HG02642 (cell line): ENCODE measurements at regions not wholly inside any gene's neighbourhood (a gene's known extent, or its start where the extent isn't known, plus 50 kb on each side); places are given as distances from the start of the nearest gene placed in this dataset.

ENCODE experiments used
- ATAC-seq: cut with Tn5 transposase; IDR thresholded peaks from one replicate; pipeline ENCODE4 v1.9.1; 2021; ENCODE audit warnings: mild to moderate bottlenecking; ENCODE audit not compliant: unreplicated experiment, poor library complexity

DNA sequence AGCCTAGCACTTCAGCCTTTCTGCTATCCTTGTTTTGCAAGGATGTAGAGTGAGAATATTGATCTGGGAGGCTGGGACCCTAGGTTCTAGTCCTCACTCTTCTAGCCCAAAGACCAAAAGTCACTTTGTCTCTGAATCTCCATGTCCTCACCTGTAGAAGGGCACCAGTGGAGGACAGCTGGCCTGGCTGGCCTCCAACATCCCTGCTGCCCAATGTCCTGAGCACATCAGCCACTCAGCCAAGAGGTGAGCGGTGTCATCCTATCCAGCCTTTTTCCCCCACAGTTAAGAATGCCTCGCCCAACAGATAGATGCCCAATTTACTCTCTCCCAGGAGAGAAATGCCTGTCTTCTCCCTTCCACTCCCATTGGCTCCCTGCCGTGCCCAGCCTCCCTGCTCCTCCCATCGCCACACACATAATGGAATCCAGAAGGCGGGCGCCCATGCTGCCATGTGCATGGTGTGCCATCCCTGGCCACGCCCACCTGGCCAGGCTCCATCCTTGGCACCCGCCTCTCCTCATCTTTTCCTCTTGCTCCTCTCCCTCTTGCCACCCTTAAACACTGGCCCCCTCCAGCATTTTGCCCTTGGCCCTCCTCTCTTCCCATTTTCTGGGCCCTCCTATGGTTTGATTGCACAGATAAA is 157.3 kb upstream of the SDK2 start:
- ATAC-seq = no peak

DNA sequence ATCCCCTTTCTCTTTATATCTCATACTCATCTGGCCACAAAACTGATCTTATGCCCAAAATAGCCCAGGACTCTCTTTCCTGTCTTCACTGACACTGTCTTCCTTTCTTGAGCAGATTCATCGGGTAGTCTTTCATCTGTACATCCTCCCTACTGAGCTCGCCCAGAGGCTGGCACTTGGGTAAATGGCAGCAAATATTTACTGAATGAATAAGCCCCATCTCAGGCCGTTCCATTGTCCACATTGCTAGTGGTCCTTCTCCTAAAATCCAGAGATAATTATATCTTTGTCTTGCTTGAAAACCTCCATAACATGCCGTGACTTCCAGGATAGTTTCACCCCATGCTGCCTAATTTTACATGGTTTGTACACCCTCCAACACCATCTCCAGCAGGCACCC is 158.1 kb upstream of the SDK2 start:
- ATAC-seq = no peak

- ATAC-seq = no peak
Observed at GRCh38 chr17:73802871-73803270, 158.6 kb upstream of the SDK2 start.

DNA sequence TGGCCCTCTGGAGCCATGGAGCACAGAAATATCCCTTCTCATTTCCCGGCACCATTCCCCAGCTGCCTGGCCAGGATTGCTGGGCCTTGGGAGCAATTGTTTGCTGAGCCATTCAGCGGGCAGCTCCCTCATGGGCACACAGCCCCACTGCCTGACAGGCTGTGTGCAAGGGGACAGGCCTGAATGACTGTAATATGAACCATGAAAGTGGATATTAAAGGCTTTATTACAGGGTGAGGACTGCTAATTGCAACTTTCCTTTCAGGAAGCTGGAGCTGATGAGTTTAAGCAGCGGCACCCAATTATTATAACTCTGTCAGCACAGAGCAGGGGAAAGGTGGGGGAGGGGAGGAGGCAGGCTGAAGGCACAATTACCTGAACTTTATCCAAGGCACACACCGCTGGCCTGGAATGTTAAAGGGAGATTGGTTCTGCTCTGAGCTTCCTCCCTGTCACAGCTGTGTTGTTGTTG is 159.8 kb upstream of the SDK2 start:
- no peak for ATAC-seq

DNA sequence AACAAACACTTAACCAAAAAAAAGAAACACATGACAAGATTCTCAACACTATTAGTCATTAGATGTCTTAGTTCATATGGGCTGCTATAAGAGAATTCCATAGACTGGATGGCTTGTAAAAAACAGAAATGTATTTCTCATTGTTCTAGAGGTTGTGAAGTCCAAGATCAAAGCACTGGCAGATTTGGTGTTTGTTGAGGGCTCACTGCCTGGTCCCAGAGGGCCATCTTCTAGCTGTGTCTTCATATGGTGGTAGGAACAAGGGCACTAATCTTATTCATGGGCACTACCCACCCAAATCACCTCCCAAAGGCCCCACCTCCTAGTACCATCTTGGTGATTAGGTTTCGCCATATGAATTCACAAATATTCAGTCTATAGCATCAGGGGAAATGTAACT is 162.5 kb upstream of the SDK2 start:
- no peak for ATAC-seq

DNA sequence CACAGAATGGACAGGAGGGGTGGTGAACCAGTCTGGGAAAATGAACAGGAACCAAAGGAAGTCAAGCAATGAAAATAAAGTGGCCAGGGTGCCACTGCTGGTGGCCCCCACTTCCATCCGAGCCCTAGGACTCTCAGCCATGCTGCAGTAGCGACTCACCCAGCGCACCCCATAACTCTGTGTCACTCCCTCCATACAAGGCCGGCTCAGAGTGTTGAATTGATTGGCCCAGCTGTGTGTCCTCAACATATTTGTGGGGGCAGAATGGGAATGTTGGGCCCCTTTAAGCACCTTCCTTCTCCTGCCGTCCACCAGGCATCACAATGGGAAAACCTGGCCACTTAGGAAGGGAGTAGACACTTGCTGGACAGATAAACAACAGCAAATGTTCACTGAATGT is 169.0 kb upstream of the SDK2 start:
- ATAC-seq = no peak

- ATAC-seq = no peak
Observed at GRCh38 chr17:73814075-73814474, 169.8 kb upstream of the SDK2 start.

DNA sequence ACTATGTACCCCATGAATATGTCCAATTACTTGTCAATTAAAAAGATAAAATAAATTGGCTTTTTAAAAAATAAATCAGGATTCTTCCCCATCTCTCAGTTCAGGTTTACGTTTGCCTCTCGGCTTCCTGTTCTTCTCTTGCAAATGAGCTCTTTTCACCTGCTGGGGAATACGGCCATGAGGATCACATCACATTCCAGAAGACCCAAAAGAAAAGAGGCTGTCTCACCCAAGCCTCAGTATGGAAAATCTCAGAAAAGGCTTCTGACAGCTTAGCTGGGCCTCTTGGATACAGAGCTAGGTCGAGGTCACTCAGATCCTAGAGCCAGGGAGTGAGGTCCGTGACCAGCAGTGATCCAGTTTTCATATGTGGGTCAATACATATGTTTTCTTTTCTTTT is 171.2 kb upstream of the SDK2 start:
- ATAC-seq = no peak

DNA sequence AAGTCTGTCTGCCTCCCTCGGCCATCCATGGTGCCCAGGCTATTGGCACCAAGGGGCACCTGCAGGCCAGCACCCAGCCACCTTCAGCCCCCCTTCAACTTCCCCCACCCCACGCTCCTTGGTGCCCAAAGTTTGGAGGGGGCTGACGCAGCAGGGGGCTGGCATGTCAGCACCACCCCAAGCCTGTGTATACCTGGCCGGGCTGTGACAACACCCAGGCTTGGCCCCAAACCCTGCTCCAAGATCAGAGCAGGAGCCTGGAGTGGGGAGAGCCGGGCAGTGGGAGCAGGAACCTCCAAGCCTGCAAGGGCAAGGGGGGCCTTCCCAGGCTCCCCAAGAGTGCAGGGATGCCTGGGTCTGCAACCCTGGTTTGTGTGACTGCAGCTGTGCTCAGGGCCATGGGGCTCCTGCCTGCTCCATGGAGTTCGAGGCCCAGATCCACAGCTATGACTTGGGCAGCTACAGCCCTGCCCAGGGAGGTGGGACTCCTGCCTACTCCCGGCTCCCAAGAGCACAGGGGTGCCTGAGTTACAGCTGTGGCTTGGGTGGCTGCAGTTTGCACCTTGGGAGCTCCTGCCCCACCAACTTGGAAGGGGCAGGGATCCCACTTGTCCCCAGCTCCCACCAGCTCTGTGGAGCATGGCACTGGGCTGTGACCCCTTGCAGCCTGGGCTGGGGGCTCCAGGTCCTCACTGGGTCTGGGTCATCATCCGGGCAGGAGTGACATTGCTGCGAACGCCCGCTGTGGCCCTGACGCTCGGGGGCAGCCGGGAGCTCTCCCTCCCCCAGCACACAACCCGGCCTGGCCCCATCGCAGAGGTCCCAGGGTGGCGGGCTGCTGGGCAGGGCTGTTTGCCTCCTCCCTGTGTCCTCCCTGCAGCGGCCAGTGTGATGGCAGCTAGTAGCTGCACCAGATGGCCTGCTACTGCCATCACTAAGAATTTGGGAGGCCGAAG is 175.5 kb upstream of the SDK2 start:
- ATAC-seq = no peak

DNA sequence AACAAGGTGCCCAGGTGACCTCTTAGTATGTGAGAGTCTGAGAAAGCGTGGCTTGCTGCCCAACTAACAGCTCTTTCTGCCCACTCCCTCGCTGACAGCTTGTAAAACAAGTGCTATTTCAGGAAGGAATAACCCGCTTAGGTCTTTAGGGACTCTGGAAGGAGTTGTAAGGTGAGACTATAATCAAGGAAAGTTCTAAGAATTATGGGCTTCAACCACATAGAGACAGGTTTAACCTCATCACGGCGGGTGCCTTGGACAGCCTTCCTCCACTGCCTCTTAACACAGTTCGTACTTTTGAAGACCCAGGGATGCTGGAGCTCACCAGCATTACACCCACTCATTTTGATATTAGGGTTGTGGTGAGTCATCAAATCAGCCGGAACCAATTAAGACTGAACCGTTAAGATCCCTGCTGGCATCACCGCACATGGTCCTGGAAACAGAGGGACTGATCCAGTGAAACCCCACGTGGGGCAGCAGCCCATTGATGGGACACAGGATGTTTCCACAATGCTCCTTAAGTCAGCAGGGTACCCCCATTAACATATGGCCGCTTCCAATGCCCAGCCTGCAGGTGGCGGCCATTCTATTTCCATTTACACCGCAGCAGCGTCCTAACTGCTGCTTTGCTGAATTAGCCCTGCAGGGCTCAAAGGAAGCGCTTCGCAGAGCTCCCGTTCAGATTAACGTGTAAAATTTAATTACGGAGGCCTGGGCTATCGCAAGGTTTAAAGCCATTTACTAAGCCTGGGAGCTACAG is 176.6 kb upstream of the SDK2 start:
- no peak for ATAC-seq

GRCh38 chr17:73821665-73822064 is 177.4 kb upstream of the SDK2 start:
- no peak for ATAC-seq

- no peak for ATAC-seq
Observed at GRCh38 chr17:73822371-73822770, 178.1 kb upstream of the SDK2 start.

GRCh38 chr17:73823684-73824083 is 179.4 kb upstream of the SDK2 start:
- ATAC-seq = no peak

- no peak for ATAC-seq
Observed at GRCh38 chr17:73824321-73824720, 180.1 kb upstream of the SDK2 start.

DNA sequence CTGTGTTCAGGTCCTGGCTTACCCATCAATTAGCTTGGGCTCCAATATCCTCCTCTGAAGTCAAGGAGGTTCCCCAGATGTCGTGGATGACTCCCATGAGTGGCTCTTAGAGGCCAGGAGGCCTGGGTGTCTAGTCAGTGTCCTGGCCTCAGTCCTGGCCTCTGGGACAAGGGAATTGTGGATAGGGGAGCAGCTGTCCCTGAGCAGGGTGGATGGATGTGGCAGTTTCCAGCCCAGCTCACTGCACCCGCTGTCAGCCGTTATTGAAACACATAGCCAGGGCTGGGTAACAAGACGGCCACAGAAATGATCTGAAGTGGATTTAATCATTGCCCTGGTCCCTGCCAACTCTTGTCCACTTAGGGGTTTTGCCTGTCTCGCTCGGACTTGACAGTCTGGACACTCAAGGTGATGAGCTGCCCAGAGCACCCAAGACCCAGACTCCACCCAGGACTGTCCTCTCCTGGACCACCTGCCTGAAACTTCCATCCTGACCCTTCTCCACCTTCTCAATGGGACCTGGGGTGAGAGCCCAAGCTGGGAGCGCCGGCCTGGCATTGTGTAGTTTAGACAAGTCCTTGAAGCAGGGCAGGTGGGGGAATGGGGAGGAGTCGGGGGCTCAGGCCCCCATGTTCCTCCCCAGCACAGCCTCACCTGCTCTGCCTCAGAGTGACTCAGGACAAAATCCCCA is 182.1 kb upstream of the SDK2 start:
- no peak for ATAC-seq

GRCh38 chr17:73826872-73827228 is 182.6 kb upstream of the SDK2 start:
- ATAC-seq = no peak

- ATAC-seq = no peak
Observed at GRCh38 chr17:73827627-73828291, 183.5 kb upstream of the SDK2 start.

DNA sequence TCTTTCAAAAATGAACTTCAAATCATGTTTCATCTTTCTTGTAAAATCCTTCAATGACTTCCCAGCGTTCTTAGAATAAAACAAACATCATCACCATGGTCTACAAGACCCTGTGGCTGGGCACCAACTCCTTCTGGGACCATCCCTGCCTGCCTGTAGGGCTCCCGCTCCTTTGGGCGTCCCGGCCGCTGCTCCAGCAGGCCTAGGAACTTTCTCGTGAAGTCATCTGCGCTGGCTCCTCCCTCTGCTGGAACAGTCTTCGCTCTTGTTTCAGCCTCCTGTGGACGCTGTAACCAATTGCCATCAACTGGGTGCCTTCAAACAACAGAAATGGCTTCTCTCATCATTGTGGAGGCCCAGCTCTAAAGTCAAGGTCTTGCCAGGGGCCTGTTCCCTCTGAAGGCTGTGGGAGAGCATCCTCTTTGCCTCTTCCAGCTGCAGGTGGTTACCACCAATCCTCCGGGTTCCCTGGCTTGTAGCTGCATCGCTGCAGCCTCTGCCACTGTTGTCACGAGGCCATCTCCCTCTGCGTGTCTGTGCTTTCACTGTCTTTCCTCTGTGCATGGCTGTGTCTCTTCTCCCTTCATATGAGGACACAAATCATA is 185.5 kb upstream of the SDK2 start:
- no peak for ATAC-seq

- no peak for ATAC-seq
Observed at GRCh38 chr17:73831699-73832098, 187.5 kb upstream of the SDK2 start.
